Islet of Langerhans (tissue), 1 donor: ENCODE measurements at regions not wholly inside any gene's neighbourhood (a gene's known extent, or its start where the extent isn't known, plus 50 kb on each side); places are given as distances from the start of the nearest gene placed in this dataset.

Experiments
- FAIRE-seq: peaks from one replicate; lab custom pipeline; 2011; peaks lifted over from hg19 to GRCh38; lab: Jason Lieb, UNC

GRCh38 chr13:72221276-72221962 is 354.4 kb upstream of the DACH1 start:
- no peak for FAIRE-seq

- no peak for FAIRE-seq
These were observed 352.0 kb upstream of the DACH1 start for GRCh38 chr13:72218966-72219365.

- FAIRE-seq, result no peak
These were observed 350.1 kb upstream of the DACH1 start for GRCh38 chr13:72217142-72217541.

GRCh38 chr13:72208112-72208645 is 341.2 kb upstream of the DACH1 start:
- no peak for FAIRE-seq

- no peak for FAIRE-seq
These were observed 338.8 kb upstream of the DACH1 start for GRCh38 chr13:72205773-72206172.

GRCh38 chr13:72204291-72204690 is 337.3 kb upstream of the DACH1 start:
- no peak for FAIRE-seq

GRCh38 chr13:72201726-72202125 is 334.7 kb upstream of the DACH1 start:
- FAIRE-seq, result no peak

- FAIRE-seq, result no peak
These were observed 332.6 kb upstream of the DACH1 start for GRCh38 chr13:72199640-72200039.

GRCh38 chr13:72198967-72199560 is 332.1 kb upstream of the DACH1 start:
- no peak for FAIRE-seq

- no peak for FAIRE-seq
These were observed 331.0 kb upstream of the DACH1 start for GRCh38 chr13:72198042-72198441.

- no peak for FAIRE-seq
These were observed 328.2 kb upstream of the DACH1 start for GRCh38 chr13:72195044-72195704.

- FAIRE-seq, result no peak
These were observed 327.5 kb upstream of the DACH1 start for GRCh38 chr13:72194523-72194922.

- no peak for FAIRE-seq
These were observed 319.9 kb upstream of the DACH1 start for GRCh38 chr13:72186730-72187422.

- FAIRE-seq, result no peak
These were observed 318.8 kb upstream of the DACH1 start for GRCh38 chr13:72185776-72186175.

GRCh38 chr13:72181661-72182060 is 314.7 kb upstream of the DACH1 start:
- FAIRE-seq, result no peak

GRCh38 chr13:72180253-72180952 is 313.4 kb upstream of the DACH1 start:
- FAIRE-seq, result no peak

- FAIRE-seq, result no peak
These were observed 307.5 kb upstream of the DACH1 start for GRCh38 chr13:72174549-72174948.

GRCh38 chr13:72170571-72170970 is 303.6 kb upstream of the DACH1 start:
- no peak for FAIRE-seq

GRCh38 chr13:72168126-72168855 is 301.3 kb upstream of the DACH1 start:
- FAIRE-seq, result no peak

GRCh38 chr13:72166102-72166650 is 299.2 kb upstream of the DACH1 start:
- no peak for FAIRE-seq

GRCh38 chr13:72165276-72165675 is 298.3 kb upstream of the DACH1 start:
- FAIRE-seq, result no peak
